IMR-90 (cell line): ENCODE measurements at regions not wholly inside any gene's neighbourhood (a gene's known extent, or its start where the extent isn't known, plus 50 kb on each side); places are given as distances from the start of the nearest gene placed in this dataset.
A peak's percentile ranks its signal among the peaks of the same experiment; 100 is the strongest.

ENCODE experiments used
- ATAC-seq: fragments of 200-7000 bp; cut with Tn5 transposase; 2 replicates; pipeline ENCODE4 v1.9.1; 2020; ENCODE audit warnings: low read depth, mild to moderate bottlenecking, moderate library complexity
- BruUV-seq: library from RNA; stranded (reverse); fragments of 400-500 nt; replicated peaks from 2 replicates; lab custom pipeline; 2021; lab: Mats Ljungman, UMichigan
- CTCF ChIA-PET: fragments of 300-600 bp; formaldehyde crosslinking; extraction: SDS; loops from one replicate; lab custom pipeline; 2021; ENCODE audit warnings: antibody characterized with exemption; lab: Yijun Ruan, JAX
- POLR2A ChIA-PET: fragments of 300-600 bp; sonication (Branson Sonifier 250); formaldehyde crosslinking; loops from one replicate; lab custom pipeline; 2022; ENCODE audit warnings: antibody characterized with exemption; ENCODE audit not compliant: unreplicated experiment; lab: Charles Lee
- DNase-seq: peaks from one replicate; pipeline ENCODE4 v3.0.0; 2013
- H2AFZ ChIP-seq: replicated peaks from 2 replicates; pipeline ENCODE3; 2013; ENCODE audit warnings: low read length, mild to moderate bottlenecking; ENCODE audit not compliant: poor library complexity
- H2AK5ac ChIP-seq: 2 replicates; pipeline ENCODE4 v1.6.1; 2013; ENCODE audit warnings: low read depth, low read length, inconsistent platforms
- H2AK9ac ChIP-seq: replicated peaks from 2 replicates; pipeline ENCODE3; 2013; ENCODE audit warnings: mild to moderate bottlenecking, low read depth, low read length, moderate library complexity; ENCODE audit not compliant: poor library complexity
- H2BK120ac ChIP-seq: 2 replicates; pipeline ENCODE4 v1.6.1; 2013; ENCODE audit warnings: low read depth, low read length, inconsistent platforms
- H2BK15ac ChIP-seq: 3 replicates; pipeline ENCODE4 v1.6.1; 2013; ENCODE audit warnings: low read depth, low read length, inconsistent platforms
- H2BK20ac ChIP-seq: 2 replicates; pipeline ENCODE4 v1.6.1; 2013; ENCODE audit warnings: low read depth, mild to moderate bottlenecking, inconsistent platforms, low read length, moderate library complexity
- H2BK5ac ChIP-seq: 2 replicates; pipeline ENCODE4 v1.6.1; 2013; ENCODE audit warnings: mild to moderate bottlenecking, low read depth, low read length, inconsistent platforms; ENCODE audit not compliant: poor library complexity, severe bottlenecking
- H3K14ac ChIP-seq: replicated peaks from 2 replicates; pipeline ENCODE4 v1.6.1; 2013; ENCODE audit warnings: low read depth, low read length, inconsistent platforms
- H3K18ac ChIP-seq: 2 replicates; pipeline ENCODE4 v1.6.1; 2013; ENCODE audit warnings: low read depth, low read length, control low read depth
- H3K23ac ChIP-seq: 2 replicates; pipeline ENCODE4 v1.6.1; 2013; ENCODE audit warnings: low read depth, low read length, inconsistent platforms
- H3K27ac ChIP-seq: 2 replicates; pipeline ENCODE4 v1.5.1; 2013; ENCODE audit warnings: mild to moderate bottlenecking, control low read depth, low read length; ENCODE audit not compliant: insufficient read depth
- H3K27me3 ChIP-seq: 2 replicates; pipeline ENCODE4 v1.6.1; 2013; ENCODE audit warnings: low read length; ENCODE audit not compliant: control insufficient read depth, insufficient read depth
- H3K36me3 ChIP-seq: 2 replicates; pipeline ENCODE4 v1.6.1; 2013; ENCODE audit warnings: low read length, mixed read lengths; ENCODE audit not compliant: control insufficient read depth, insufficient read depth
- H3K4ac ChIP-seq: 2 replicates; pipeline ENCODE4 v1.6.1; 2013; ENCODE audit warnings: low read depth, low read length, inconsistent platforms
- H3K4me1 ChIP-seq: 2 replicates; pipeline ENCODE4 v1.6.1; 2013; ENCODE audit warnings: low read length, mixed read lengths; ENCODE audit not compliant: control insufficient read depth, insufficient read depth
- H3K4me2 ChIP-seq: 2 replicates; pipeline ENCODE4 v1.6.1; 2013; ENCODE audit warnings: low read depth, mild to moderate bottlenecking, control low read depth, low read length, moderate library complexity
- H3K4me3 ChIP-seq: 2 replicates; pipeline ENCODE4 v1.5.1; 2013; ENCODE audit warnings: low read depth, mild to moderate bottlenecking, control low read depth, low read length, moderate library complexity; ENCODE audit not compliant: insufficient read depth
- H3K56ac ChIP-seq: 2 replicates; pipeline ENCODE4 v1.6.1; 2013; ENCODE audit warnings: low read length, inconsistent platforms; ENCODE audit not compliant: insufficient read depth; ENCODE audit errors: extremely low read depth
- H3K79me1 ChIP-seq, 2 experiments: 2 replicates each; pipeline ENCODE4 v1.6.1; 2013; ENCODE audit warnings: low read length in 2 of 2, inconsistent platforms in 1 of 2, low read depth in 1 of 2
- H3K9ac ChIP-seq: 2 replicates; pipeline ENCODE4 v1.6.1; 2013; ENCODE audit warnings: low read depth, low read length, control low read depth
- H3K9me1 ChIP-seq: 2 replicates; pipeline ENCODE4 v1.6.1; 2013; ENCODE audit warnings: low read length, inconsistent platforms; ENCODE audit not compliant: insufficient read depth
- H3K9me3 ChIP-seq: 2 replicates; pipeline ENCODE4 v1.6.1; 2013; ENCODE audit warnings: low read length; ENCODE audit not compliant: control insufficient read depth, insufficient read depth
- H4K20me1 ChIP-seq: 2 replicates; pipeline ENCODE4 v1.6.1; 2013; ENCODE audit warnings: low read length, inconsistent platforms; ENCODE audit not compliant: insufficient read depth
- H4K5ac ChIP-seq: 2 replicates; pipeline ENCODE4 v1.6.1; 2013; ENCODE audit warnings: mild to moderate bottlenecking, low read depth, low read length, control low read depth
- H4K8ac ChIP-seq, 2 experiments: 2 replicates each; pipeline ENCODE4 v1.6.1; 2013; ENCODE audit warnings: low read depth in 2 of 2, low read length in 2 of 2, control low read depth in 1 of 2, inconsistent platforms in 1 of 2
- H4K91ac ChIP-seq: 2 replicates; pipeline ENCODE4 v1.6.1; 2013; ENCODE audit warnings: low read depth, low read length, inconsistent platforms; ENCODE audit not compliant: insufficient read depth
- BHLHE40 ChIP-seq: fragments of 150-350 bp; IDR thresholded peaks from 2 replicates; pipeline ENCODE4 v1.6.1; 2016; ENCODE audit warnings: mild to moderate bottlenecking, low read depth, low read length
- CHD1 ChIP-seq: IDR thresholded peaks from 2 replicates; pipeline ENCODE4 v1.6.1; 2012; ENCODE audit warnings: low read depth, low read length, improper control_type of control experiment
- FOS ChIP-seq: fragments of 150-350 bp; IDR thresholded peaks from 2 replicates; pipeline ENCODE4 v1.6.1; 2016; ENCODE audit warnings: low read depth, low read length
- MAZ ChIP-seq: IDR thresholded peaks from 2 replicates; pipeline ENCODE4 v1.6.1; 2012; ENCODE audit warnings: low read depth, mild to moderate bottlenecking, low read length, improper control_type of control experiment, moderate library complexity, borderline replicate concordance
- MXI1 ChIP-seq: IDR thresholded peaks from 2 replicates; pipeline ENCODE4 v1.6.1; 2012; ENCODE audit warnings: low read depth, mild to moderate bottlenecking, low read length, moderate library complexity, borderline replicate concordance
- NFE2L2 ChIP-seq: fragments of 150-350 bp; IDR thresholded peaks from 2 replicates; pipeline ENCODE4 v1.6.1; 2016; ENCODE audit warnings: low read depth, mild to moderate bottlenecking, low read length
- RAD21 ChIP-seq: IDR thresholded peaks from 2 replicates; pipeline ENCODE4 v1.6.1; 2012; ENCODE audit warnings: low read length, improper control_type of control experiment
- RCOR1 ChIP-seq: IDR thresholded peaks from 2 replicates; pipeline ENCODE4 v1.6.1; 2012; ENCODE audit warnings: mild to moderate bottlenecking, low read length, improper control_type of control experiment; ENCODE audit not compliant: insufficient replicate concordance
- RFX5 ChIP-seq: IDR thresholded peaks from 2 replicates; pipeline ENCODE4 v1.8.0; 2012; ENCODE audit warnings: low read depth, mild to moderate bottlenecking, low read length, moderate library complexity
- SMC3 ChIP-seq: fragments of 150-350 bp; IDR thresholded peaks from 2 replicates; pipeline ENCODE4 v1.6.1; 2016; ENCODE audit warnings: low read depth, mild to moderate bottlenecking, antibody characterized with exemption, low read length, moderate library complexity
- WGBS, 2 experiments: methylation state at CpG; one replicate each; pipeline versions ENCODE4 v1.1.5 to v1.1.7; 2013; ENCODE audit warnings: missing lambda C conversion rate in 2 of 2; ENCODE audit not compliant: insufficient read length in 1 of 2; ENCODE audit errors: extremely low coverage in 2 of 2; 5-methylcytosine and 5-hydroxymethylcytosine counted together
- dilution Hi-C: fragments of 300-500 bp; cut with HindIII; formaldehyde crosslinking; loops from one replicate; pipeline ENCODE4 v1.14.3; 2018; ENCODE audit warnings: low sequenced_read_pairs; ENCODE audit not compliant: unreplicated experiment
- in situ Hi-C: fragments of 300-500 bp; cut with MboI; formaldehyde crosslinking; loops from 3 replicates; pipeline ENCODE4 v1.14.3; 2019; ENCODE audit warnings: low sequenced_read_pairs, inconsistent platforms, mixed read lengths
- intact Hi-C: fragments of 100-400 bp; cut with micrococcal nuclease; formaldehyde crosslinking; loops from 2 replicates; pipeline ENCODE4 v1.10.0; 2022
- TF ChIP-seq, protein P1 (sequence below): fragments of 150-350 bp; IDR thresholded peaks from 2 replicates; pipeline ENCODE4 v1.6.1; 2016; ENCODE audit warnings: low read depth, mild to moderate bottlenecking, low read length, moderate library complexity, borderline replicate concordance
- TF ChIP-seq, protein P2 (sequence below): fragments of 150-350 bp; IDR thresholded peaks from 2 replicates; pipeline ENCODE4 v1.6.1; 2017; ENCODE audit warnings: mild to moderate bottlenecking, antibody characterized with exemption, low read length, low read depth
- TF ChIP-seq, protein P3 (sequence below): conservative IDR thresholded peaks from 2 replicates; pipeline ENCODE4 v1.5.1; 2012; ENCODE audit warnings: mild to moderate bottlenecking, low read depth, low read length, improper control_type of control experiment

DNA sequence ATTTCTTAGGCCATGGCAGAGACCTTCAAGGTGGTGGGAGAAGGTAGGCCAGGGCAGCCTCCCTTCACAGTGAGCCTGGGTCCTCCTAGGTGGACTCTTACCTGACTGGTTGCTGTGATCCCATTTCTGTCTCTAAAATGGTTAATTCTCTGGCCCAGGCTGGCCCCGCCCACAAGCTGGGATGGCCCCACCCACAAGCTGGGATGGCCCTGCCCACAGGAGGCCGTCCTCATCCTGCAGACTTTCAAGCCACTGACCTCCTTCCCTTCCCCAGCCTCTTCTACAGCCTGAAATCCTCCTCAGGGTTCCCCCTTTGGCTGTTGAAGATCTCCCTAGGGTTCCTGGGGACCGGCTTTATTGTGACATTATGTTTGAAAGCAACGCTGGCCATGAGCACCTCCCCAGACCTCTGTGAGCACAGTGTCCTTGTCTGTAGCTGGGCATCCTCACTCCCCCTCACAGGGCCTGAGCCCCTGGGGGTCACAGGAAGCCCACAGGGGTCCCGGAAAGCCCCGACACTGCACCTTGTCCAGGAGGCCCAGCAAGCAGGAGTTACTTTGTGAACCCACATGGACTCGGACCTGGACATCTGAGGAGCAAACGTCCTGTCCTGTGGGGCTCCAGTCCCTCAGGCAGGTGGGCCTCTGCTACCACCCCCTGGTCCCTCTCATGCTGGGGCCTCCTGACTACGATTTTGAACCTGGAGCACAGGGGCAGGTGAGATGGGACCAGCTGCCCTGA lies 621.7 kb downstream of the MATN1 start:
- ChIA-PET POLR2A (no interaction called here), CTCF (no interaction called here)
- ATAC-seq (peak; percentile 60), DNase-seq (no peak)
- Histone ChIP-seq H3K4me1 (no peaks in the 10 kb centered on the region), H2BK120ac (no peak overlapping the region), H3K18ac (no peak overlapping the region), H2AK9ac (no peak overlapping the region), H3K4me3 (no peak overlapping the region), H3K23ac (no peak overlapping the region), H3K9me3 (no peaks in the 10 kb centered on the region), H3K4ac (no peak overlapping the region), H4K20me1 (no peaks in the 10 kb centered on the region; the same call in 1 of the 2 replicates), H3K27me3 (peaks cover 13% of the 10 kb centered on the region; the same call in 1 of the 2 replicates), H4K8ac (no peak overlapping the region), H3K56ac (no peak overlapping the region), H4K5ac (no peak overlapping the region), H3K79me1 (no peaks in the 10 kb centered on the region), H2BK5ac (no peak overlapping the region), H3K27ac (no peak overlapping the region), H2BK20ac (no peak overlapping the region), H3K36me3 (no peaks in the 10 kb centered on the region), H2AFZ (no peak overlapping the region), H3K4me2 (no peak overlapping the region), H3K9me1 (no peaks in the 10 kb centered on the region), H4K91ac (no peak overlapping the region), H3K9ac (no peak overlapping the region), H2BK15ac (no peak overlapping the region), H3K14ac (no peak overlapping the region), H2AK5ac (no peak overlapping the region)
- WGBS, 2 experiments = 92% methylated on average over 2 of the region's 9 CpGs; no CpG with 5 or more reads in 1 of the 2 experiments
- TF ChIP-seq, protein P1, sequence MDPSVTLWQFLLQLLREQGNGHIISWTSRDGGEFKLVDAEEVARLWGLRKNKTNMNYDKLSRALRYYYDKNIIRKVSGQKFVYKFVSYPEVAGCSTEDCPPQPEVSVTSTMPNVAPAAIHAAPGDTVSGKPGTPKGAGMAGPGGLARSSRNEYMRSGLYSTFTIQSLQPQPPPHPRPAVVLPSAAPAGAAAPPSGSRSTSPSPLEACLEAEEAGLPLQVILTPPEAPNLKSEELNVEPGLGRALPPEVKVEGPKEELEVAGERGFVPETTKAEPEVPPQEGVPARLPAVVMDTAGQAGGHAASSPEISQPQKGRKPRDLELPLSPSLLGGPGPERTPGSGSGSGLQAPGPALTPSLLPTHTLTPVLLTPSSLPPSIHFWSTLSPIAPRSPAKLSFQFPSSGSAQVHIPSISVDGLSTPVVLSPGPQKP = no peak
- TF ChIP-seq, protein P2, sequence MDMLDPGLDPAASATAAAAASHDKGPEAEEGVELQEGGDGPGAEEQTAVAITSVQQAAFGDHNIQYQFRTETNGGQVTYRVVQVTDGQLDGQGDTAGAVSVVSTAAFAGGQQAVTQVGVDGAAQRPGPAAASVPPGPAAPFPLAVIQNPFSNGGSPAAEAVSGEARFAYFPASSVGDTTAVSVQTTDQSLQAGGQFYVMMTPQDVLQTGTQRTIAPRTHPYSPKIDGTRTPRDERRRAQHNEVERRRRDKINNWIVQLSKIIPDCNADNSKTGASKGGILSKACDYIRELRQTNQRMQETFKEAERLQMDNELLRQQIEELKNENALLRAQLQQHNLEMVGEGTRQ = no peak
- TF ChIP-seq MAZ (no peak), RAD21 (no peak), BHLHE40 (no peak), MXI1 (no peak), RFX5 (no peak), NFE2L2 (no peak), FOS (no peak), SMC3 (no peak), CHD1 (no peak), RCOR1 (no peak)
- TF ChIP-seq, protein P3, sequence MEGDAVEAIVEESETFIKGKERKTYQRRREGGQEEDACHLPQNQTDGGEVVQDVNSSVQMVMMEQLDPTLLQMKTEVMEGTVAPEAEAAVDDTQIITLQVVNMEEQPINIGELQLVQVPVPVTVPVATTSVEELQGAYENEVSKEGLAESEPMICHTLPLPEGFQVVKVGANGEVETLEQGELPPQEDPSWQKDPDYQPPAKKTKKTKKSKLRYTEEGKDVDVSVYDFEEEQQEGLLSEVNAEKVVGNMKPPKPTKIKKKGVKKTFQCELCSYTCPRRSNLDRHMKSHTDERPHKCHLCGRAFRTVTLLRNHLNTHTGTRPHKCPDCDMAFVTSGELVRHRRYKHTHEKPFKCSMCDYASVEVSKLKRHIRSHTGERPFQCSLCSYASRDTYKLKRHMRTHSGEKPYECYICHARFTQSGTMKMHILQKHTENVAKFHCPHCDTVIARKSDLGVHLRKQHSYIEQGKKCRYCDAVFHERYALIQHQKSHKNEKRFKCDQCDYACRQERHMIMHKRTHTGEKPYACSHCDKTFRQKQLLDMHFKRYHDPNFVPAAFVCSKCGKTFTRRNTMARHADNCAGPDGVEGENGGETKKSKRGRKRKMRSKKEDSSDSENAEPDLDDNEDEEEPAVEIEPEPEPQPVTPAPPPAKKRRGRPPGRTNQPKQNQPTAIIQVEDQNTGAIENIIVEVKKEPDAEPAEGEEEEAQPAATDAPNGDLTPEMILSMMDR = no peak
- no TSS peak for BruUV-seq
- dilution Hi-C loops = no loop called here
- in situ Hi-C loops = loop anchor here (25.0 kb wide), 1 partner anchor 589 kb away; no protein-coding TSS in a partner anchor
- intact Hi-C loops = no loop called here
